IPS DF 6.9 (cell line): ENCODE measurements at regions not wholly inside any gene's neighbourhood (a gene's known extent, or its start where the extent isn't known, plus 50 kb on each side); places are given as distances from the start of the nearest gene placed in this dataset.

Experiments
- DNase-seq: peaks from one replicate; pipeline ENCODE4 v3.0.0-alpha.2; 2013; ENCODE audit warnings: low read depth, low spot score
- H3K27ac ChIP-seq: one replicate; pipeline ENCODE4 v1.5.1; 2013; ENCODE audit warnings: low read length, control low read depth
- H3K27me3 ChIP-seq: 2 replicates; pipeline ENCODE4 v1.6.1; 2013; ENCODE audit warnings: mild to moderate bottlenecking, low read length; ENCODE audit not compliant: control insufficient read depth, insufficient read depth
- H3K36me3 ChIP-seq: 2 replicates; pipeline ENCODE4 v1.6.1; 2013; ENCODE audit warnings: low read length; ENCODE audit not compliant: control insufficient read depth, insufficient read depth
- H3K4me1 ChIP-seq: 2 replicates; pipeline ENCODE4 v1.6.1; 2013; ENCODE audit warnings: low read length; ENCODE audit not compliant: control insufficient read depth, insufficient read depth
- H3K4me3 ChIP-seq: 2 replicates; pipeline ENCODE4 v1.5.1; 2013; ENCODE audit warnings: mild to moderate bottlenecking, low read length
- H3K9me3 ChIP-seq: 2 replicates; pipeline ENCODE4 v1.6.1; 2013; ENCODE audit warnings: low read length, inconsistent platforms; ENCODE audit not compliant: control insufficient read depth, insufficient read depth
- WGBS: extraction: QIAGEN DNeasy Blood & Tissue Kit; methylation state at CpG from one replicate; pipeline ENCODE4 v1.1.7; 2013; ENCODE audit warnings: mixed read lengths, missing lambda C conversion rate; ENCODE audit not compliant: insufficient read length, insufficient coverage; 5-methylcytosine and 5-hydroxymethylcytosine counted together

GRCh38 chr11:107276077-107276476, 181.5 kb downstream of the CWF19L2 start:
- Histone ChIP-seq H3K4me3 (no peak overlapping the region), H3K36me3 (no peaks in the 10 kb centered on the region), H3K27me3 (no peaks in the 10 kb centered on the region), H3K27ac (no peak overlapping the region), H3K4me1 (no peaks in the 10 kb centered on the region), H3K9me3 (no peaks in the 10 kb centered on the region)
- WGBS = no CpG with 5 or more reads among the region's 2 CpGs
- DNase-seq = no peak

DNA sequence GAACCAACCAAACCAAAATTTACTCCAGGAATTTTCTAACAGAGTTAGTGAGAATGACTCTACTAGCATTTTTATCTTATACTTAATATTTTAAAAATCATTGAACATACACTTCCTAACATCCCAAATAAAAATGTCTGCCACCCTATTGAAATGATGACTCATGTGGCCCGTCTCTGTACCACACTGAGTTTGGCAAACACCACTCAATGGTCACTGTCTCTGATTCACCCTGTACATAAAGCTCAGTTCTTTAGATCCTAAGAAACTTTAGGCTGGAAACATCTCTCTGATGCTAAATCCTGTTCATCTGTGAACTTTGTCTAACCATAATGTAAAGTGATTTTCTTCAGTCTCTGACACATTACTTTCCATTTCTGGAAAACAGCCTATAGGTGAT, 182.0 kb downstream of the CWF19L2 start:
- no CpG with 5 or more reads among the region's 1 CpG for WGBS
- no peaks in the 10 kb centered on the region for H3K36me3 ChIP-seq

GRCh38 chr11:107274138-107274537, 183.5 kb downstream of the CWF19L2 start:
- Histone ChIP-seq H3K36me3 (no peaks in the 10 kb centered on the region), H3K9me3 (no peaks in the 10 kb centered on the region), H3K27me3 (no peaks in the 10 kb centered on the region), H3K4me1 (no peaks in the 10 kb centered on the region), H3K27ac (no peak overlapping the region), H3K4me3 (no peak overlapping the region)
- DNase-seq = no peak
- no CpG with 5 or more reads among the region's 4 CpGs for WGBS

More for the DNA sequence above, 182.0 kb downstream of the CWF19L2 start:
- Histone ChIP-seq H3K9me3 (no peaks in the 10 kb centered on the region), H3K27me3 (no peaks in the 10 kb centered on the region), H3K27ac (no peak overlapping the region), H3K4me1 (no peaks in the 10 kb centered on the region), H3K4me3 (no peak overlapping the region)
- no peak for DNase-seq

GRCh38 chr11:107272561-107272960, 185.1 kb downstream of the CWF19L2 start:
- DNase-seq = no peak
- no peaks in the 10 kb centered on the region for H3K36me3 ChIP-seq
- no peaks in the 10 kb centered on the region for H3K9me3 ChIP-seq
- H3K27ac ChIP-seq = no peak overlapping the region
- no peaks in the 10 kb centered on the region for H3K27me3 ChIP-seq
- H3K4me3 ChIP-seq = no peak overlapping the region
- H3K4me1 ChIP-seq = no peaks in the 10 kb centered on the region
- WGBS = no CpG with 5 or more reads among the region's 5 CpGs

GRCh38 chr11:107271425-107271824, 186.2 kb downstream of the CWF19L2 start:
- H3K9me3 ChIP-seq = no peaks in the 10 kb centered on the region
- H3K4me1 ChIP-seq = no peaks in the 10 kb centered on the region
- no peaks in the 10 kb centered on the region for H3K27me3 ChIP-seq
- no peak overlapping the region for H3K27ac ChIP-seq
- WGBS = no CpG with 5 or more reads among the region's 7 CpGs
- DNase-seq = no peak
- no peak overlapping the region for H3K4me3 ChIP-seq
- H3K36me3 ChIP-seq = no peaks in the 10 kb centered on the region

DNA sequence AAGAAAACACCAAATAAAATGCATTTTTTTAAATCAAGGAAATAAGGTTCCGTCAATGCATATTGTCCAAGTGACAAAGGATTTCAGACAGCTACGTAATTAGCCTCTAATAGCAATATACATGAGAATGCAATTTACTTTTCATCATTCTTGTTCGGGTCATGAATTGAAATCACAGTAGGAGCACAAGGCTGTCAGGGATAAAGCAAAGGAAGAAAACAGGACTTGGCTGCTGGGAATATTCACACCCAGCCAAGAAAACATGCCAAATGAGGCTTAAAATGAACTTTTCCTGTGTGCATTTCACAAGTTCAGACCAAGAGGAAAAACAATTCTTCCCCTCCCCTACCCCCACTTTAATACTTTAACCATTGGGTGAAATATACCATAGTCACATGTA, 188.6 kb downstream of the CWF19L2 start:
- no CpG with 5 or more reads among the region's 3 CpGs for WGBS
- no peaks in the 10 kb centered on the region for H3K9me3 ChIP-seq
- no peaks in the 10 kb centered on the region for H3K4me1 ChIP-seq
- H3K4me3 ChIP-seq = no peak overlapping the region
- DNase-seq = no peak
- H3K36me3 ChIP-seq = no peaks in the 10 kb centered on the region
- no peaks in the 10 kb centered on the region for H3K27me3 ChIP-seq
- H3K27ac ChIP-seq = no peak overlapping the region

- no CpG with 5 or more reads among the region's 3 CpGs for WGBS
- H3K9me3 ChIP-seq = no peaks in the 10 kb centered on the region
- DNase-seq = no peak
- H3K36me3 ChIP-seq = no peaks in the 10 kb centered on the region
- H3K4me1 ChIP-seq = no peaks in the 10 kb centered on the region
- H3K4me3 ChIP-seq = no peak overlapping the region
- H3K27me3 ChIP-seq = no peaks in the 10 kb centered on the region
- no peak overlapping the region for H3K27ac ChIP-seq
Observed at GRCh38 chr11:107266455-107266854, 191.2 kb downstream of the CWF19L2 start.

GRCh38 chr11:107265591-107266121, 192.0 kb downstream of the CWF19L2 start:
- no CpG with 5 or more reads among the region's 1 CpG for WGBS

DNA sequence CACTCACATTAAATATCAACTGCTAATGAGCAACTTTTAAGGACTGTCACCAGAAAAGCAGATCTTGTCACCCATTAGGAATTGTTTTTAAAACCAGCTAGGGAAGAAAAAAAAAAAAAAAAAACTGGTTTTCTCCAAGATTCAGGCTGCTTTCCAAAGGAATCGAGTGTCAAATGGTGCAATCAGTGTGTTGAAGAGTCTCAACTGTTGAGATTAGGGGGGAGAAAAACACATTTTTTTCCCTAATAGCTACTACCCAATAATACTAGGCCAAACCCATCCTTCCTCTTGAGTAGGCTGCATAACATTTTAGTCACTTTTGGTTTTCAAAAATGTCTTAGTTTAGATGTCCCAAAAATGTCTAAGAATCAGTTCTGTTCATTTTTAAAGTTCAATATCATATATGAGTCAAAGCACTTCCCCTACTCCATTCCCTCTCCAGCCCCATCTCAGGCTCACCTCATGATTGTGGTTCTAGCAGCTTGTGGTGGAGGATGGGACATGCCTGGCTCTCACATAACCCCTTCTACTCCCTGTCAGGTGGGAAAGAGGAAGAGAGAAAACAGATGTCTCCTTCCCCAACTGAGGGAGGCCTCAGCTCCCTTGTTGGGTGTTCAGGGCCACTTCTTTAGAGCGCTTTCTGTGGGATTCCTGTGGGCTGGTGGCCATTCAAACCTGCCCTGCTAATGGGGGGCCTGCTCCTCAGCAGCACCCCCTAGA, 193.6 kb downstream of the CWF19L2 start:
- Histone ChIP-seq H3K9me3 (no peaks in the 10 kb centered on the region), H3K27ac (no peak overlapping the region), H3K4me3 (no peak overlapping the region), H3K27me3 (no peaks in the 10 kb centered on the region), H3K36me3 (no peaks in the 10 kb centered on the region), H3K4me1 (no peaks in the 10 kb centered on the region)
- no CpG with 5 or more reads among the region's 2 CpGs for WGBS
- no peak for DNase-seq

More at GRCh38 chr11:107265591-107266121, 192.0 kb downstream of the CWF19L2 start:
- DNase-seq = no peak
- no peak overlapping the region for H3K27ac ChIP-seq
- H3K36me3 ChIP-seq = no peaks in the 10 kb centered on the region
- no peak overlapping the region for H3K4me3 ChIP-seq
- no peaks in the 10 kb centered on the region for H3K9me3 ChIP-seq
- no peaks in the 10 kb centered on the region for H3K4me1 ChIP-seq
- H3K27me3 ChIP-seq = no peaks in the 10 kb centered on the region

DNA sequence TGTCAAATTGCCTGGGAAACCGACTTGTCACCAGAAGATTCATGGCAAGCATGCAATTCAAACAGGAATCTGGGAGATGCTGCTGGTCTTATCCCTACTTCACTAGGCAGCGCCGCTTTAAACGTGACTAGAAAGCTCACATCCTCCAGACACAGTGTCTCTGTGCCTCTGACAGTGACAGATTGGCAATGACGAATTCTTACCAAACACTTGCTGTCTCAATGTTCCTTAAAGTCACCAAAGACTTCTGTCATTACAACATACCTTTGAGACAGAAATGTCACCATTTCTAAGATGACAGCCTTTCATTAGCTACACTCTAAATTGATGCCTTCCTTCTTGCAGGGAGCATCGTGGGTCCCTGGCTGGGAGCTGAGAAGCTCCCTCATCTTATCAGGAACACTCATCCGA, 197.8 kb downstream of the CWF19L2 start:
- H3K9me3 ChIP-seq = no peaks in the 10 kb centered on the region
- H3K4me1 ChIP-seq = no peaks in the 10 kb centered on the region
- H3K27me3 ChIP-seq = no peaks in the 10 kb centered on the region
- no peak overlapping the region for H3K27ac ChIP-seq
- WGBS = no CpG with 5 or more reads among the region's 7 CpGs
- H3K36me3 ChIP-seq = no peaks in the 10 kb centered on the region
- no peak overlapping the region for H3K4me3 ChIP-seq
- no peak for DNase-seq

- no peak for DNase-seq
Observed at GRCh38 chr11:107257710-107258109, 199.9 kb downstream of the CWF19L2 start.

More at GRCh38 chr11:107257710-107258109, 199.9 kb downstream of the CWF19L2 start:
- Histone ChIP-seq H3K4me3 (no peak overlapping the region), H3K27me3 (no peaks in the 10 kb centered on the region), H3K4me1 (no peaks in the 10 kb centered on the region), H3K36me3 (no peaks in the 10 kb centered on the region), H3K27ac (no peak overlapping the region), H3K9me3 (no peaks in the 10 kb centered on the region)
- no CpG with 5 or more reads among the region's 7 CpGs for WGBS
